Panc1 (cell line): ENCODE measurements at regions not wholly inside any gene's neighbourhood (a gene's known extent, or its start where the extent isn't known, plus 50 kb on each side); places are given as distances from the start of the nearest gene placed in this dataset.

ENCODE experiments used
- ATAC-seq: fragments of 200-7000 bp; cut with Tn5 transposase; 2 replicates; pipeline ENCODE4 v1.9.1; 2020; ENCODE audit warnings: mild to moderate bottlenecking, moderate library complexity
- BruUV-seq: library from RNA; stranded (reverse); fragments of 400-500 nt; replicated peaks from 2 replicates; lab custom pipeline; 2021; lab: Mats Ljungman, UMichigan
- CTCF ChIA-PET: fragments of 300-600 bp; sonication (Branson Sonifier 250); formaldehyde crosslinking; loops from one replicate; lab custom pipeline; 2022; ENCODE audit warnings: antibody characterized with exemption; lab: Charles Lee
- POLR2A ChIA-PET: fragments of 300-600 bp; sonication (Branson Sonifier 250); formaldehyde crosslinking; loops from one replicate; lab custom pipeline; 2022; ENCODE audit warnings: antibody characterized with exemption; lab: Charles Lee
- DNase-seq: peaks from one replicate; pipeline ENCODE4 v3.0.0-alpha.2; 2010; ENCODE audit warnings: low read depth, low spot score
- H3K27ac ChIP-seq: 2 replicates; pipeline ENCODE4 v1.5.1; 2011; ENCODE audit warnings: mild to moderate bottlenecking, low read length, inconsistent platforms
- H3K27me3 ChIP-seq: fragments of 200-500 bp; sonication (Bioruptor generic); 2 replicates; pipeline ENCODE4 v1.6.0; 2014; ENCODE audit warnings: low read length, inconsistent platforms; ENCODE audit not compliant: control insufficient read depth, insufficient read depth
- H3K36me3 ChIP-seq: fragments of 200-500 bp; sonication (Bioruptor generic); 2 replicates; pipeline ENCODE4 v1.5.1; 2014; ENCODE audit warnings: inconsistent platforms, mild to moderate bottlenecking, low read length, moderate library complexity; ENCODE audit not compliant: control insufficient read depth, insufficient read depth
- H3K4me1 ChIP-seq: 2 replicates; pipeline ENCODE4 v1.5.1; 2011; ENCODE audit warnings: inconsistent platforms, mild to moderate bottlenecking, low read length, moderate library complexity; ENCODE audit not compliant: control insufficient read depth, insufficient read depth
- H3K4me3 ChIP-seq, 2 experiments: 2 replicates each; pipeline ENCODE4 v1.5.1; 2011 to 2012; ENCODE audit warnings: low read depth in 2 of 2, low read length in 2 of 2, mild to moderate bottlenecking in 2 of 2, inconsistent platforms in 1 of 2, moderate library complexity in 1 of 2
- H3K9me3 ChIP-seq: fragments of 200-500 bp; sonication (Bioruptor generic); 2 replicates; pipeline ENCODE4 v1.5.1; 2014; ENCODE audit warnings: low read depth, mild to moderate bottlenecking, inconsistent platforms, low read length, moderate library complexity; ENCODE audit not compliant: control insufficient read depth, insufficient read depth
- POLR2AphosphoS5 ChIP-seq: IDR thresholded peaks from 2 replicates; pipeline ENCODE4 v1.6.1; 2012; ENCODE audit warnings: mild to moderate bottlenecking, low read depth, low read length, moderate library complexity
- SIN3A ChIP-seq: IDR thresholded peaks from 2 replicates; pipeline ENCODE4 v1.6.1; 2012; ENCODE audit warnings: low read depth, mild to moderate bottlenecking, low read length, moderate library complexity, borderline replicate concordance; ENCODE audit not compliant: insufficient read depth
- TCF7L2 ChIP-seq: IDR thresholded peaks from 2 replicates; pipeline ENCODE4 v1.6.1; 2011; ENCODE audit warnings: mild to moderate bottlenecking, low read depth, low read length, inconsistent platforms
- in situ Hi-C: cut with HindIII; loops from 2 replicates; pipeline ENCODE4 v1.10.0; 2016; ENCODE audit warnings: low sequenced_read_pairs, low pct_unique_long_range_greater_than_20kb
- intact Hi-C: fragments of 100-400 bp; cut with micrococcal nuclease; formaldehyde crosslinking; loops from one replicate; pipeline ENCODE4 v1.10.0; 2022; ENCODE audit not compliant: unreplicated experiment
- TF ChIP-seq, protein P1 (sequence below): fragments of 450-650 bp; IDR thresholded peaks from 2 replicates; pipeline ENCODE4 v1.5.1; 2017; ENCODE audit warnings: mild to moderate bottlenecking
- TF ChIP-seq, protein P2 (sequence below), 2 experiments: IDR thresholded peaks; 2 replicates each; pipeline ENCODE4 v1.6.1; 2011 to 2012; ENCODE audit warnings: low read depth in 2 of 2, control low read depth in 1 of 2, low read length in 1 of 2, mild to moderate bottlenecking in 1 of 2, moderate library complexity in 1 of 2; ENCODE audit not compliant: insufficient read depth in 1 of 2

- H3K4me3 ChIP-seq, result no peak overlapping the region
- DNase-seq, result no peak
- H3K27me3 ChIP-seq, result no peaks in the 10 kb centered on the region
- intact Hi-C loops (no loop called here), in situ Hi-C loops (no loop called here)
- CTCF ChIA-PET, result no interaction called here
- H3K4me1 ChIP-seq, result no peaks in the 10 kb centered on the region
- H3K9me3 ChIP-seq, result no peaks in the 10 kb centered on the region
- TF ChIP-seq, protein P1, sequence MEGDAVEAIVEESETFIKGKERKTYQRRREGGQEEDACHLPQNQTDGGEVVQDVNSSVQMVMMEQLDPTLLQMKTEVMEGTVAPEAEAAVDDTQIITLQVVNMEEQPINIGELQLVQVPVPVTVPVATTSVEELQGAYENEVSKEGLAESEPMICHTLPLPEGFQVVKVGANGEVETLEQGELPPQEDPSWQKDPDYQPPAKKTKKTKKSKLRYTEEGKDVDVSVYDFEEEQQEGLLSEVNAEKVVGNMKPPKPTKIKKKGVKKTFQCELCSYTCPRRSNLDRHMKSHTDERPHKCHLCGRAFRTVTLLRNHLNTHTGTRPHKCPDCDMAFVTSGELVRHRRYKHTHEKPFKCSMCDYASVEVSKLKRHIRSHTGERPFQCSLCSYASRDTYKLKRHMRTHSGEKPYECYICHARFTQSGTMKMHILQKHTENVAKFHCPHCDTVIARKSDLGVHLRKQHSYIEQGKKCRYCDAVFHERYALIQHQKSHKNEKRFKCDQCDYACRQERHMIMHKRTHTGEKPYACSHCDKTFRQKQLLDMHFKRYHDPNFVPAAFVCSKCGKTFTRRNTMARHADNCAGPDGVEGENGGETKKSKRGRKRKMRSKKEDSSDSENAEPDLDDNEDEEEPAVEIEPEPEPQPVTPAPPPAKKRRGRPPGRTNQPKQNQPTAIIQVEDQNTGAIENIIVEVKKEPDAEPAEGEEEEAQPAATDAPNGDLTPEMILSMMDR, result no peak
- TF ChIP-seq SIN3A (no peak), TCF7L2 (no peak), POLR2AphosphoS5 (no peak)
- TF ChIP-seq, protein P2, sequence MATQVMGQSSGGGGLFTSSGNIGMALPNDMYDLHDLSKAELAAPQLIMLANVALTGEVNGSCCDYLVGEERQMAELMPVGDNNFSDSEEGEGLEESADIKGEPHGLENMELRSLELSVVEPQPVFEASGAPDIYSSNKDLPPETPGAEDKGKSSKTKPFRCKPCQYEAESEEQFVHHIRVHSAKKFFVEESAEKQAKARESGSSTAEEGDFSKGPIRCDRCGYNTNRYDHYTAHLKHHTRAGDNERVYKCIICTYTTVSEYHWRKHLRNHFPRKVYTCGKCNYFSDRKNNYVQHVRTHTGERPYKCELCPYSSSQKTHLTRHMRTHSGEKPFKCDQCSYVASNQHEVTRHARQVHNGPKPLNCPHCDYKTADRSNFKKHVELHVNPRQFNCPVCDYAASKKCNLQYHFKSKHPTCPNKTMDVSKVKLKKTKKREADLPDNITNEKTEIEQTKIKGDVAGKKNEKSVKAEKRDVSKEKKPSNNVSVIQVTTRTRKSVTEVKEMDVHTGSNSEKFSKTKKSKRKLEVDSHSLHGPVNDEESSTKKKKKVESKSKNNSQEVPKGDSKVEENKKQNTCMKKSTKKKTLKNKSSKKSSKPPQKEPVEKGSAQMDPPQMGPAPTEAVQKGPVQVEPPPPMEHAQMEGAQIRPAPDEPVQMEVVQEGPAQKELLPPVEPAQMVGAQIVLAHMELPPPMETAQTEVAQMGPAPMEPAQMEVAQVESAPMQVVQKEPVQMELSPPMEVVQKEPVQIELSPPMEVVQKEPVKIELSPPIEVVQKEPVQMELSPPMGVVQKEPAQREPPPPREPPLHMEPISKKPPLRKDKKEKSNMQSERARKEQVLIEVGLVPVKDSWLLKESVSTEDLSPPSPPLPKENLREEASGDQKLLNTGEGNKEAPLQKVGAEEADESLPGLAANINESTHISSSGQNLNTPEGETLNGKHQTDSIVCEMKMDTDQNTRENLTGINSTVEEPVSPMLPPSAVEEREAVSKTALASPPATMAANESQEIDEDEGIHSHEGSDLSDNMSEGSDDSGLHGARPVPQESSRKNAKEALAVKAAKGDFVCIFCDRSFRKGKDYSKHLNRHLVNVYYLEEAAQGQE (IDR thresholded peaks at IDR 0.05; ENCODE audit: insufficient read depth in 1 of 2, low read depth in 2 of 2, low read length in 1 of 2), result no peak
- no TSS peak for BruUV-seq
- POLR2A ChIA-PET, result no interaction called here
- H3K27ac ChIP-seq, result no peak overlapping the region
- no peak for ATAC-seq
- H3K36me3 ChIP-seq, result no peaks in the 10 kb centered on the region
Measured at GRCh38 chr1:5373281-5373680, 618.9 kb downstream of the NPHP4 start.

DNA sequence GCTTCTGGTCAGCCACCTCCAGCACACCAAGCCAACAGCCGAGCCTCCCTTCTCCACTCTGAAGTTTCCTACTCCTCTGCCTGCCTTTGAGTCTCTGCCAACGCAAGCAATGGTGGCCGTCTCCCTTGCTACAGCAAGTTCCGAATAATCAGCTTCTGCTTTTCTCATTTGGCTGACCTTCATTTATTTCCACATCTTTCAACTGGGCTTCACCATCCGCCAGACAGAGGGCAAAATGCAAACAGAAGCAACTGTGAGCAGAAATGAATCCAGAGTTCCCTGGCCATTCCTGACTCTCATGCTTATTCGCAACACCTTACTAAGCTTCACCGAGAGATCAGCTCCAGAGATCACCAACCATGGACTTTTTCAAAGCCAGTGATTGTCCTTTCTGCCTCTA, 621.0 kb downstream of the NPHP4 start:
- TF ChIP-seq SIN3A (no peak), TCF7L2 (no peak), POLR2AphosphoS5 (no peak)
- TF ChIP-seq, protein P2 (IDR thresholded peaks at IDR 0.05; ENCODE audit: insufficient read depth in 1 of 2, low read depth in 2 of 2, low read length in 1 of 2), result no peak
- TF ChIP-seq, protein P1, result no peak
- ATAC-seq, result no peak

More for the DNA sequence above, 621.0 kb downstream of the NPHP4 start:
- Histone ChIP-seq H3K27me3 (no peaks in the 10 kb centered on the region), H3K36me3 (no peaks in the 10 kb centered on the region), H3K27ac (no peak overlapping the region), H3K4me1 (no peaks in the 10 kb centered on the region), H3K9me3 (no peaks in the 10 kb centered on the region), H3K4me3 (no peak overlapping the region)
- ChIA-PET POLR2A (no interaction called here), CTCF (no interaction called here)
- DNase-seq, result no peak
- in situ Hi-C loops (no loop called here), intact Hi-C loops (no loop called here)
- no TSS peak for BruUV-seq
